ENCODE measurements at regions not wholly inside any gene's neighbourhood (a gene's known extent, or its start where the extent isn't known, plus 50 kb on each side); places are given as distances from the start of the nearest gene placed in this dataset.

- in situ Hi-C loops (cut with HindIII; ENCODE audit: low pct_unique_long_range_greater_than_20kb, low sequenced_read_pairs) = no loop called here
- TF ChIP-seq REST (IDR thresholded peaks at IDR 0.05; ENCODE audit: insufficient read depth in 1 of 2, low read depth in 2 of 2, low read length in 1 of 2) = no peak
- no peak for TF ChIP-seq TCF7L2 (IDR thresholded peaks at IDR 0.05; ENCODE audit: low read depth, low read length)
- no peak for TF ChIP-seq POLR2AphosphoS5 (IDR thresholded peaks at IDR 0.05; ENCODE audit: low read depth, low read length)
- TF ChIP-seq SIN3A (IDR thresholded peaks at IDR 0.05; ENCODE audit: borderline replicate concordance, insufficient read depth, low read depth, low read length) = no peak
- TF ChIP-seq CTCF (IDR thresholded peaks at IDR 0.05) = no peak
- CTCF ChIA-PET = no interaction called here
These were observed 215.3 kb upstream of the PCDH9 start for GRCh38 chr13:67445436-67445835.

GRCh38 chr13:67443923-67444322 lies 213.8 kb upstream of the PCDH9 start:
- ChIA-PET POLR2A (no interaction called here), CTCF (no interaction called here)
- no TSS peak for BruUV-seq (replicated peaks)
- intact Hi-C loops (cut with micrococcal nuclease; ENCODE audit: unreplicated experiment) (no loop called here), in situ Hi-C loops (cut with HindIII; ENCODE audit: low pct_unique_long_range_greater_than_20kb, low sequenced_read_pairs) (no loop called here)
- DNase-seq (ENCODE audit: low read depth, low spot score) (no peak), ATAC-seq (no peak)
- Histone ChIP-seq H3K9me3 (ENCODE audit: control insufficient read depth, insufficient read depth, low read depth, low read length) (no peaks in the 10 kb centered on the region), H3K4me1 (ENCODE audit: control insufficient read depth, insufficient read depth, low read length) (no peaks in the 10 kb centered on the region), H3K36me3 (ENCODE audit: control insufficient read depth, insufficient read depth, low read length) (no peaks in the 10 kb centered on the region), H3K27ac (ENCODE audit: low read length) (no peak overlapping the region), H3K27me3 (ENCODE audit: control insufficient read depth, insufficient read depth, low read length) (no peaks in the 10 kb centered on the region), H3K4me3 (ENCODE audit: low read depth in 2 of 2, low read length in 2 of 2) (no peak overlapping the region)
- TF ChIP-seq SIN3A (IDR thresholded peaks at IDR 0.05; ENCODE audit: borderline replicate concordance, insufficient read depth, low read depth, low read length) = no peak
- no peak for TF ChIP-seq TCF7L2 (IDR thresholded peaks at IDR 0.05; ENCODE audit: low read depth, low read length)

More at GRCh38 chr13:67445436-67445835, 215.3 kb upstream of the PCDH9 start:
- Histone ChIP-seq H3K4me1 (ENCODE audit: control insufficient read depth, insufficient read depth, low read length) (no peaks in the 10 kb centered on the region), H3K9me3 (ENCODE audit: control insufficient read depth, insufficient read depth, low read depth, low read length) (no peaks in the 10 kb centered on the region), H3K36me3 (ENCODE audit: control insufficient read depth, insufficient read depth, low read length) (no peaks in the 10 kb centered on the region), H3K4me3 (ENCODE audit: low read depth in 2 of 2, low read length in 2 of 2) (no peak overlapping the region), H3K27ac (ENCODE audit: low read length) (no peak overlapping the region), H3K27me3 (ENCODE audit: control insufficient read depth, insufficient read depth, low read length) (no peaks in the 10 kb centered on the region)
- ATAC-seq (no peak), DNase-seq (ENCODE audit: low read depth, low spot score) (no peak)
- intact Hi-C loops (cut with micrococcal nuclease; ENCODE audit: unreplicated experiment) = no loop called here
- POLR2A ChIA-PET = no interaction called here
- BruUV-seq (replicated peaks) = no TSS peak

- DNase-seq (ENCODE audit: low read depth, low spot score) = no peak
- in situ Hi-C loops (cut with HindIII; ENCODE audit: low pct_unique_long_range_greater_than_20kb, low sequenced_read_pairs) = no loop called here
- H3K27ac ChIP-seq (ENCODE audit: low read length) = no peak overlapping the region
- no peaks in the 10 kb centered on the region for H3K4me1 ChIP-seq (ENCODE audit: control insufficient read depth, insufficient read depth, low read length)
- intact Hi-C loops (cut with micrococcal nuclease; ENCODE audit: unreplicated experiment) = no loop called here
- POLR2A ChIA-PET = no interaction called here
- no peaks in the 10 kb centered on the region for H3K9me3 ChIP-seq (ENCODE audit: control insufficient read depth, insufficient read depth, low read depth, low read length)
- BruUV-seq (replicated peaks) = no TSS peak
- no peak for TF ChIP-seq CTCF (IDR thresholded peaks at IDR 0.05)
- no peak for TF ChIP-seq POLR2AphosphoS5 (IDR thresholded peaks at IDR 0.05; ENCODE audit: low read depth, low read length)
- TF ChIP-seq TCF7L2 (IDR thresholded peaks at IDR 0.05; ENCODE audit: low read depth, low read length) = no peak
- TF ChIP-seq SIN3A (IDR thresholded peaks at IDR 0.05; ENCODE audit: borderline replicate concordance, insufficient read depth, low read depth, low read length) = no peak
- TF ChIP-seq REST (IDR thresholded peaks at IDR 0.05; ENCODE audit: insufficient read depth in 1 of 2, low read depth in 2 of 2, low read length in 1 of 2) = no peak
- no peak overlapping the region for H3K4me3 ChIP-seq (ENCODE audit: low read depth in 2 of 2, low read length in 2 of 2)
- no peaks in the 10 kb centered on the region for H3K36me3 ChIP-seq (ENCODE audit: control insufficient read depth, insufficient read depth, low read length)
- ATAC-seq = no peak
- CTCF ChIA-PET = no interaction called here
- no peaks in the 10 kb centered on the region for H3K27me3 ChIP-seq (ENCODE audit: control insufficient read depth, insufficient read depth, low read length)
These were observed 210.3 kb upstream of the PCDH9 start for GRCh38 chr13:67440236-67440975.
